AML-193 (cell line): ENCODE measurements at regions not wholly inside any gene's neighbourhood (a gene's known extent, or its start where the extent isn't known, plus 50 kb on each side); places are given as distances from the start of the nearest gene placed in this dataset.

Source experiments
- DNase-seq, 2 experiments: peaks; one replicate each; lab custom pipeline; 2025; lab: John Stamatoyannopoulos, UW

DNA sequence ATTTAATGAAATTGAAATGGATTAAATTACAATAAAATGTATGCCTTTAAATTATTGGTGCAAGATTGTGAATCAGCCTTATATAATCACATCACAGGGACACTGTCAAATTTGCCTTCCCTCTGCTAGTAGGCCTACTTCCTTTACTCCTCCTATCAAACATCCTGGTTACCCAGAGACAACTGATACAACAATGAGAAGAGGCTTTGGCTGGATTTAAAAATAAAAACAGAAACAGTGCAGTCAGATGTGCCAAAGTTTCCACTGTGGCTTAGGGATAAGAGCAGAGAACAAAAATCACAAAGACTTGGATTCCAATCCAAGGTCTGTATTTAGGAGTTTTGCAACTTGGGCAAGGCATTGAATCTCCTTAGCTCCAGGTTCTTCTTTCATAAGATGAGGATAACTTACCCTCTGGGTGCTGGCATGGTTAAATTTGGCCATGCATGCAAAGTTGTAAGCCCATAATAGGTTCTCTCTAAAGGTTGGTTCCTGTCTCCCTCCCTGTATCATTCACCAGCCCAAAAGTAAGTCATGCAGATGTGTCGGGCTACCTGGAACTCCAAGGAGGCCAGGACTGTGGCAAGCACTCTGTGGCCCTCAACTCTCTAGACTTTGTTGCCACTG is 99.3 kb upstream of the LRATD1 start:
- no peak for DNase-seq

DNA sequence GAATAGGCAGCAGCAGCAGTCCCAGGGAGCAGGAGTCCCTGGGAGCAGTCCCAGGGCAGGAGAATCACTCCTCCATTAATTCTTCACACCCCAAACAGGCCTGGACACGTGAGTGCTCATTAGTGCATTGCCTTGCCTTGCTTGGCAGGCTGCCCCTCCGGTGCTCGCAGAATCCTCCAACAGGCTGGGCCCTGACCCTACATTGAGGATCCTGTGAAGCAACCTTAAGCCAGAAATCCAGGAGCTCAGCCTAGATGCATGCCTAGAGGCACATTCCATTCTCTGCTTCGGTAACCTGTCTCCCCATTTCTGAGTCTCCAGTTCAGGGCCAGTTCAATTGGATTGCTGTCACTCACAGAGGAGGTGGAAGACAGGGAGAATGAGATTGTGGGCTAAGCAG is 97.4 kb upstream of the LRATD1 start:
- no peak for DNase-seq

DNA sequence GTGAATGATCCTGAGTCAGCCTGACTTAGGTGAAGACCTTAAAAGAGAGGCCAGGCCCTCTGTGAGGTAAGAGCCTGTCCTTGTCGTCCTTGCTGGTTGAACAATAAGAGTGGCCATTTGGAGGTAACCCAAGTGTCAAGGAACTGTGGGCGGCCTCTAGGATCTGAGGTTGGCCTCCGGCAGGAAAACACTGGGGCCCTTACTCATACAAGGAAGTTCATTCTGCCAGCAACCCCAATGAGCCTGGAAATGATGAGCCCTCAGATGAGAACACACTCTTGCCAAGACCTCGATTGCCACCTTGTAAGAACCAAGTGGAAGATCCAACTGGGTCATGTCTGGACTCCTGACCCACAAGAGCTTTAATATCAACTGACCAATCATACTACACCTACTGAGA is 95.5 kb upstream of the LRATD1 start:
- no peak for DNase-seq

DNA sequence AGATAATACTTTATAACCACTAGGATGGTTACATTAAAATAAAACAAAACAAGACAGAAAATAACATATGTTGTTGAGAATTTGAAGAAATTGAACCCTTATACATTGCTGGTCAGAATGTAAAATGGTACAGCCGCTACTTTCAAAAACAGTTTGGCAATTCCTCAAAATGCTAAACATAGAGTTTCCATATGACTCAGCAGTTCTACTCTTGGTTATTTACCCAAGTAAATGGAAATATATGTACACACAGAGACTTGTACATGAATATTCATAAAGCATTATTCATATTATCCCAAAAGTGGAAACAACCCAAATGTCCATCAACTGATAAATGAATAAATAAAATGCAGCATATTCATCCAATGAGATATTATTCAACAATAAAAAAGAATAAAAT is 92.5 kb upstream of the LRATD1 start:
- no peak for DNase-seq

DNA sequence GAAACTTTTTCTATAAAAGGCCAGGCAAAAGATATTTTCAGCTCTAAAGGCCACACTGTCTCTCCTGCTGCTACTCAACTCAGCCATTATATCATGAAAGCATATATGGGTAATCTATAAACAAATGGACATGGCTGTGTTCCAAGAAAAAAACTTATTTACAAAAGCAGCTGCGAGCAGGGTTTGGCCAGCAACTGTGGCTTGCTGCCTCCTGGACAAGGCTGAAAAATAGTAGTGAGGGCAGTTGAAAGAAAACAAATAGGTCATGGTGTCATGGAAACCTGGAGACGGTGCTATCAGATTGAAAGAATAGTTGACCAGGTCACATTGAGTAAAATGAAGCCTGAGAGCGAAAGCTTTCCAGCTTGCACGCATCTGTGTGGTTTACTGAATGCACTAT is 89.2 kb upstream of the LRATD1 start:
- DNase-seq: no peak

DNA sequence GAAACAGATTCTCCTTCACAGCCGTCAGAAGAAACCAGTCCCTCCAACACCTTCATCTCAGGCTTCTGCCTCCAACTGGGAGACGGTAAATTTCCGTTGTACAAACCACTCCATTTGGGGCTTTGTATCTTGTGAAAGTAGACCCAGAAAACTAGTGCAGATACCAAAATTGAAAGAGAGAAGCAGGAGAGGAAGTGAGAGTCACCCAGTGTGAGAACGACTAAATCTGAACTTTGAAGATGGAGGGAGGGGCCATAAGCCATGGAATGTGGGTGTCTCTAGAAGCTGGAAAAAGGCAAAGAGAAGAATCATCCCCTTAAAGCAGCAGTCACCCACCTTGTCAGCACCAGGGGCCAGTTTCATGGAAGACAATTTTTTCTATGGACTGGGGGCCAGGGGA is 88.3 kb upstream of the LRATD1 start:
- no peak for DNase-seq

DNA sequence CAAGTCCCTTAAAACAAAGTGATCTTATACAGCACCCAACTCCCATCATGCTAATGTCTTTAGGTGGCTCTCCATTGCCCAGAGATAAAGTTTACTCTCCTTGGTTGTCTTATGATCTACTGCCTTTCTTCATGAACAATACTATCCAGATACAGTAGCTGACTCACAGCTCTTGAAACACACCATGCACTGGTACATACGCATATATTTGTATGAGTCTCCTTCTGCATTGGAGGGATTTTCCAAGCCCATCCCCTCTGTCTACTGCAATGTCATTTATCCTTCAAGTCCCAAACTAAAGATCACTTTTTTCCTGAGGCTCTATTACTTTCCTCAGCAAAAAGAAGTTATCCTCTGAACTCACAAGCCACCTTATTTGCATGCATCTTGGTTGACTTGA is 84.7 kb upstream of the LRATD1 start:
- DNase-seq: no peak

DNA sequence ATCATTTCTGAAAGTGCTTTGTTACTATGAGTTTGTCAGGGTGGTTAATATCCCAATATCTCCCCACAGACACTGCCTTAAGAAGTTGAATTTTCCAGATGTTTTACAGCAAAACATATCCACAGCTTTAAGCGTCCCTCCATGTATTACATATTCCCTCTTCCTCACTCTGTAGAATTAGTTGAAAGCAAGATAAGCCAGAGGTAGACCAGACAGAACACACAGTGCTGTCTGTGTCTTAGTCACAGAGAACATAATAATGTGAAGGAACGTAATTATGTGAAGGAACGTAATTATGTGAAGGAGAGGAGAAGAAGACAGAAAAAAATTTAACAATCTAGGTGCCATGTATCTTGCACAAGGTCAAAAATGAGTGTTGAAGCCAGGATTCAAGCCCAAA is 81.9 kb upstream of the LRATD1 start:
- no peak for DNase-seq

DNA sequence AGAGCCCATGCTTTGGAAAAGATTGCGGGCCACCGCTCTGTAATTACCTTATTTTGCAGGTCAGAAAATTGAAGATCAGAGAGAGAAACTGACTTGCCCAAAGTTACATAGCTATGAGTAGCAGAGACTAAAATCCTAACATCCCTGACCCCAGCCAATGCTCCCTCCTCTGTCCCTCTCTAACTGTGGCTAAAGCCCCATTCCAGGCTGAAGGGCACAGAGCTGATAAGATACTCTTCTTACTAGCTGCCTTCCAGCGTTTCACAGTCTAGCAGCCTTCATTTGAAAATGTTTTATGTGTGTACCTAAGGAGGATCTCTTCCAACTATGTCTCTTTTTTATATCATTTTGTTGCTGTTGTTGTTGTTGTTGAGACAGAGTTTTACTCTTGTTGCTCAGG is 81.4 kb upstream of the LRATD1 start:
- DNase-seq: no peak

DNA sequence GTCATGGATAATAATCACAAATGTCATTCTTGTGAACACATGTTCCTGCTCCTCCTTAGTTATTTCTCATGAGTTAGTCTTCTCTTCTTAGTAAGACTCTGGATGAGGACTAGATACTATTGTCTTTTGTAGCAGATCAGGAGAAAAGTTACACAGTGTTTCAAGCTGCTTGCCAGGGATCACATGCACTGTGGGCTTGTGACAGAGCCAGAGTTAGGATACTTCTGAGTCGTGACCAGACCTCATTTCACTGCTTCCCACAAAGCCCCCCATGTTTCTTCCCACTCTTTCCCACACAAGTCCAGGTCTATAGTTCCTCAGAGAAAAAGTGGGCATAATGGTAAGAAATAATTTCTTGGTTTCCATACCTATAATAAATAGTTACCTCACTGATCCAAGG is 80.2 kb upstream of the LRATD1 start:
- DNase-seq: no peak

DNA sequence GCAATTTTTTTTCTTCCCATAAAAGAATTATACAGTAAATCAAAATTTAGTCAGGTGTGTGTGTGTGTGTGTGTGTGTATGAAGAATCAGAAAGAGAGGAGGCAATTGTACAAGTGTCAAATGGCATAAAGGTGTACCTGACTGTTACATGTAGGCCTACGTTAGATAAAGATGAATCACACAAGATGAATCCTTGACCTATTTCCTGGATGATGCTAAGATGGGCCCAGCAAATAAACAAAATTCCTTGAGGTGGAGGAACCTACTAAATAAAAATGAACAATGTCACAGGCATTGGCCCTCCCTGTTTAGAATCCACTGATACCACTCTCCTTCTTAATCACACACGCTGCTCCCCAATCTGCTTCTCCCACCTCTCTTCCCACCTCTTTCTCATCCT is 79.7 kb upstream of the LRATD1 start:
- no peak for DNase-seq

DNA sequence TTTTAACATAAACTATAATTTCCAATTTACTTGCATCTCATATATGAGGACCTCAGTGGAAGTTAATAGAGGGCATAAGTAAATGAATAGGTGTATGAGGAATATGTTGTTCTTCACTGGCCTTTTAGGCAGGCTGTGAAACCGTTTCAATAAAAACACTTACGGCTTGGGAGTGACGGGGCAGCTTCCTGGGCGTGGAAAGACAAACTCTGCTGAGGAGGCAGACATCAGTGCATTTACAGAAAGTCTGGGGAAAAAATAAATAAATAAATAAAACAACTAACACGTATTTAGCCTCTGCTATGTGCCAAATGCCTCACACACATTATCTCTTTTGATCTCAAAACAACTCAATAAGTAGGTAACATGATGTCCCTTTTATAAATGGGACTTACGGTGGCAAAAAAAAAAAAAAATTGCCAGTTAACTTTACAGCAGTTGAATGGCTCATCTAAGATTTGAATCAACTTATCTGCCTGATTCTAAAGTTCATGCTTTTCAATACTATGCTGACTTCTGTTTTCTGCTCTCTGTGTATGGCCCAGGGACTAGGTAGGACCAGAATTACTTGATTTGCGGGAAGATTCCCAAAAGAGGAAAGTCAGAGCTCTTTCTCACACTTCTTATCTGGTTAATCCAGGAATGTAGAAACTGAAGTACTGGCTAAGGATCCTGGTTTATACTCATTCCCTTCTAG is 77.5 kb upstream of the LRATD1 start:
- DNase-seq: no peak

DNA sequence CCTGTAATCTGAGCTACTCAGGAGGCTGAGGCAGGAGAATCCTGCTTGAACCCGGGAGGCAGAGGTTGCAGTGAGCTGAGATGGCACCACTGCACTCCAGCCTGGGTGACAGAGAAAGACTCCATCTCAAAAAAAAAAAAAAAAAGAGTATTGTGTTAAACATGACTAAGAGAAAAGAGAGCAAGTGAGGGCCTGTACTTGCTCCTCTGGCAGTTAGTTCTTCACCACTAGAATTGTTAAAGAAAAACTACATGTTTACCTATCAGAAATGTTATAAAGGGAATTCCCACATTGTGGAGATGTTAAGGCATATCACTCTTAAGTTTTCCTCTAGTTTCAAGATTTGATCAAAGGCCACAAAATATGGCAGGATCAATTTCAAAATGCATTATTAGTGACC is 75.4 kb upstream of the LRATD1 start:
- no peak for DNase-seq

DNA sequence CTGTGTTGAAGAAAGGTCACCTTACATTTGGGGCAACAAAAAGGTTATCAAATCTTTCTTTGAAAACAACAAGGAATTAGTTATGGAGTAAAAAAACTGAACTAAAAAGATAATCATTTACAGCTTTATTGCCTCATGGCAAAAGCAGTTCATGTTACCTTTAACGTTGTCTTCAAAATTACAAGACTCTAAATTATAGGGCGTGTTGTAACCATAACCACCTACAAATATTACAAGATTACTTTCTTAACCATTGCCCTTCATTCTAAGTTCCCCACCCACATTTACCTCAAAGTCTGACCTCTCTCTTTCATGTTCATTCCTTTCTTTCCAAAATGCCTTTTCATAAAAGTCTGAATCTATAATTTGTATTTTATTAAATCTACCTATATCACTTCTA is 74.6 kb upstream of the LRATD1 start:
- no peak for DNase-seq

DNA sequence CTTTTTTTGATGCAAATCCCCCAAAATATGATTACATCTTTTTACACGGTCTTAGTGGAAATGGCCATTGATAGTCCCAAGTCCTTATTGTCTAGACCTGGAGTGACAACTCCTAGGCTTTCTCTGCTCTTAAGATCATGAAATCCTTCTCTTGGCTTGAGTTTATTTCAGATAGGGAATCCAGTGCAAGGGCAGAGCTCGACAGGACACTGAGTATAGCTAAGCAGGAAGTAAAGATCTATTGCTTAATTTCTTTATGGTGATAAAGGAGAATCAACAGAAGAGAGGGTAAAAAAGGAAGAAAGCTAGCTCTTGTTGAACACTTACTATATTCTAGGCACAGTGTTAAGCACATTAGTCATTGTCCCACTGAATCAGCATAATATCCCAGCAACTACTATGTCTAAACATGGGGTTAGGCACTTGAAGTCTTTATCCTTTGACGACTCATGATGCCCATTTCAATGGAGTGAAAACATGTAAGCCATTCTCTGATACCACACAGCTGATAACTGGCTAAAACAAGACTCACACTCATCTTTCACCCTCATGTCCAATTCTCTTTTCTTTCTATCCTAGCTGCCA is 74.1 kb upstream of the LRATD1 start:
- DNase-seq: no peak

DNA sequence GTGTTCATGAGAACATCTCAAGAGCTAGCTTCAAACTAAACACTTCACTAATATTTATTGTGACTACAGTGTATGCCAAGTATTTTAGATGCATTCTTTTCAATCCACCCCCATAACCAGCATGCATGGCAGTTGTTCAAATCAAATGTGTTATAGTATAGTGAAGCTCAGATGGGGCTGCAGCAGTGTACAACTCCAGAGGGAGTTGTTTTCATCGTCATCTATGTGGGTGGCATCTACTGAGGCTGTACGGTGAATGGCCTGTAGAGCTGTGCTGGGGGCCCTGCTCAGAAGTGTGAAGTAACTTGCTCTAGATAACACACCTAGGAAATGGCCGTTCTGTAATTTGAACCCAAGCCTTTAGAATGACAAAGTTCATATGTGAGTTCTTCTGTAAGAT is 71.8 kb upstream of the LRATD1 start:
- no peak for DNase-seq

DNA sequence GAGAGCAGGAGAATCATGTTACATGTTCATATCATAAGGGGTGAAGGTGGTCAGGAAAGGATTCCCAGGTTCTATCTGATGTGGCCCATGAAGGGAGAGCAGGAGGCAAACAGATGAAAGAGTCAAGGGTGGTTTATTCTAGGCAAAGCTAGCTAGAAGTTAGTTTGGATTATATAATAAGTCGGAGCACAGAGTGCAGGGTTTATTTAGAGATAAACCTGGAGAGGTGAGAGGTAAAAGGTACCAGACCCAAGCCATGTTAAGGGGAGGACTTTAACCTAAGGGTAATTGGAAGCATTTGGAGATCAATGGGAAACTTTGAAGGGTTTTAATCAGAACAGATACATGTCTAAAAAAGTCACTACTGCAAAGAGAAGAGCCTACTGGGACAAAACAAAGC is 69.2 kb upstream of the LRATD1 start:
- DNase-seq: no peak

DNA sequence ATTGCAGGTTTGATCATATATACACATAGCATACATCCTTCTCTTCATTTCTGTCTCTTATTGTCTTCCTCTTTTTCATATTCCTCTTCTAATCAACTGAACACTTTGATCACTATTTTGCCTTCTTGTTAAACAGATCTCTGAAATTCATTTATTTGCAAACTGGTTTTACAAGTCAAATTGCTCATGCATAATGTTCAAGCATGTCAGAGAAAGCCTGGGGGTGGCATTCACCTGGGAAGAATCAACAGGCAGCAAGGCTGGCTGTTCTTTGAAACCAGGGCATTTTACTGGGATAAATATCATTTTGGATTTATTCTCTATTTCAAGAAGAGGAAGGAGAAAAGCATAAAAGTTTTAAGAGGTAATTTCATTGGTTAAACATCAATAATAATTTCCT is 66.9 kb upstream of the LRATD1 start:
- DNase-seq: no peak

DNA sequence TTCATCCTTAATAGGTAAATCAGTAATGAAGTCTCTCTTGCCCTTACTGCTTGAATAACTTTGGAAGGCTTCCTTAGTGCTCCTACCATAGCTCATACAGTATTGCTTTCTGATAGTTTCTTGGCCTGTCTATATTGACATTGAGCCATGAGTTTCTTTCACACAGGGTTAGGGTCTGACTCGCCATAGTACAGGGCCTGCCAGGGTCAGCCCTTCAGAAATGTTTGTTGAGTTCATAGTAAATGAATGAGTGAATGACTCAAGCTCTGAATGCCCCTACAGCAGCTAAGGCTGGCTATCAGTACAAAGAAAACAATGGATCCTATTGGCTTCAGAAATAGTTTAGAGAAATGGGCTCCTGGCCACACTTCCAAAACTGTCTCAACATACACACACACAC is 65.0 kb upstream of the LRATD1 start:
- no peak for DNase-seq

DNA sequence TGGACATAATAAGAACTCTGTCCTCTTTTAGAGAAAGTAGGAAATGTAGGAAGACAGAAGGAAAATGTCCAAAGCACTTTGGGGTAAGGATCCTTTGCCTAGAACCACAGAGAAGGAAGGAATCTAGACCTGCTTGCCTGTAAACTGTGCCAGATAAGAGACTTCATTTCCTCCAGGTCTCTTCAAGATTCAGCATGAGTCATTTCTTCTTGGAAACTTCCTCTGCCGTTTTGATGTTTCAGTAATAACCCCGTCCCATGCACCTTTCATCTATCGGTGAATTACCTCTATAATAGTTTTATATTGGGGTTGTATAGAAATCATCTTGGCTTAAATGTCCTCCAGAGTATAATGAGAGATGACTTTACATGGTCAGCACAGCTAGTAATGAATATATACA is 63.2 kb upstream of the LRATD1 start:
- no peak for DNase-seq

DNA sequence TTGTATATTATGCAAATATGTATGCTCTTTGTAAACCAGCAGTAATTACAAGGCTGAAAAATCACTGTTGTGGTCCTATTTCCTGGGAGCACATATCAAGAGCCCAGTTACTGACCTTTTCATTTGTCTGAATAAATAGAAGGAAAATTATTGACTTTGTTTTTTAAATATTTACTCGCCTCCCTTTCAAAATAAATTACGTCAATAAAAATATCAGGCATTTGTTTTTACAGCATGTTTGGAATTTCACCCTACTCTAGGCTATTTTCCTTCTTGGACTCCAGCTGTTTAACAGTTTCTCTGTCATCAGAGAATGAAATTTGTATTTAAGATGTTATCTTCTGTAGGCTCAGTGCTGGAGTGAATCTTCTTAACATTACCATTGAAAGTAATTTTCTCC is 59.9 kb upstream of the LRATD1 start:
- no peak for DNase-seq

DNA sequence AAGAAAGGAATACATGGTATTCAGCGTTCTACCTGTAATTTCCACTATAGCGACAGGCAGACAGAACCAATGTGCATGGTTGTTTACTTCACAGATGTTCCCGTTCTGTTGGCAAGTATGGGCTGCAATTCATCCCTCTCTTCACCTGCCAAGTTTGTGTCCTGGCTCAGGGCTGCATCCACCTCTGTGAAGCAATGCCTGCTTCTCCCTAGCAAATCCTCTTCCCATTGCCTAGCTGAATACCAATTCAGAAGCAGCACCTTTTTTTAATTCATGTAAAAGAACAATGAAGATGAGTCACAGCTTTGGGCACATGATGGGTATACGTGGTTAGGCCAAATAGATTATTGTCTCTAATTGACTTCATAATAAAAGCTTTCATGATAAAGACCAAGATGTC is 54.7 kb upstream of the LRATD1 start:
- no peak for DNase-seq
